SK-N-MC (cell line): ENCODE measurements at regions not wholly inside any gene's neighbourhood (a gene's known extent, or its start where the extent isn't known, plus 50 kb on each side); places are given as distances from the start of the nearest gene placed in this dataset.

Experiments used
- EZH2 ChIP-seq: fragments of 200-600 bp; sonication (generic); IDR thresholded peaks from one replicate; pipeline ENCODE4 v1.6.1; 2017; ENCODE audit warnings: antibody characterized with exemption
- FOXP2 ChIP-seq: optimal IDR thresholded peaks from 2 replicates; pipeline ENCODE3; 2011; ENCODE audit warnings: mild to moderate bottlenecking, moderate library complexity; ENCODE audit not compliant: insufficient read depth; ENCODE audit errors: extremely low read length, control extremely low read depth
- POLR2AphosphoS5 ChIP-seq: IDR thresholded peaks from 2 replicates; pipeline ENCODE4 v1.6.1; 2012; ENCODE audit warnings: mild to moderate bottlenecking, low read depth, low read length, borderline replicate concordance

- TF ChIP-seq EZH2 (no peak), POLR2AphosphoS5 (no peak), FOXP2 (no peak)
These were observed 555.0 kb upstream of the DIPK2B start for GRCh38 chrX:45755703-45756102.
